T-helper 2 cell (primary cell): ENCODE measurements at regions not wholly inside any gene's neighbourhood (a gene's known extent, or its start where the extent isn't known, plus 50 kb on each side); places are given as distances from the start of the nearest gene placed in this dataset.
A peak's percentile ranks its signal among the peaks of the same experiment; 100 is the strongest.
"Not testable (repeated sequence)": the region's sequence is repeated elsewhere in the genome, so short reads cannot be mapped to it uniquely, and the experiment has no call there.

Experiments
- DNase-seq, 5 experiments: peaks; one replicate each; pipeline versions ENCODE4 v3.0.0 to v3.0.0-alpha.2; 2012 to 2022

- DNase-seq: no peak
These were observed 55.1 kb upstream of the TLR4 start for GRCh38 chr9:117649126-117649525.

GRCh38 chr9:117644932-117645636 is 59.1 kb upstream of the TLR4 start:
- no peak for DNase-seq

- peak in 3 of 5 experiments; percentile 2 to 52 (median 28) for DNase-seq
These were observed 59.9 kb upstream of the TLR4 start for GRCh38 chr9:117644133-117644931.

- DNase-seq: no peak
These were observed 60.9 kb upstream of the TLR4 start for GRCh38 chr9:117643288-117643654.

- not testable (repeated sequence) for DNase-seq
These were observed 61.5 kb upstream of the TLR4 start for GRCh38 chr9:117642571-117643287.

GRCh38 chr9:117636681-117637080 is 67.5 kb upstream of the TLR4 start:
- no peak for DNase-seq

- no peak for DNase-seq
These were observed 79.0 kb upstream of the TLR4 start for GRCh38 chr9:117625154-117625553.

- no peak for DNase-seq
These were observed 80.1 kb upstream of the TLR4 start for GRCh38 chr9:117624106-117624505.

- DNase-seq: no peak
These were observed 81.9 kb upstream of the TLR4 start for GRCh38 chr9:117622347-117622746.

GRCh38 chr9:117616431-117616831 is 87.8 kb upstream of the TLR4 start:
- DNase-seq: no peak

- no peak for DNase-seq
These were observed 91.9 kb upstream of the TLR4 start for GRCh38 chr9:117612317-117612716.

GRCh38 chr9:117597977-117598376 is 106.2 kb upstream of the TLR4 start:
- no peak for DNase-seq

- DNase-seq: no peak
These were observed 107.5 kb upstream of the TLR4 start for GRCh38 chr9:117596678-117597077.

GRCh38 chr9:117595650-117596049 is 108.6 kb upstream of the TLR4 start:
- DNase-seq: no peak

GRCh38 chr9:117587263-117587662 is 116.9 kb upstream of the TLR4 start:
- DNase-seq: no peak

- DNase-seq: no peak
These were observed 130.1 kb upstream of the TLR4 start for GRCh38 chr9:117574099-117574498.

- DNase-seq: no peak
These were observed 139.4 kb upstream of the TLR4 start for GRCh38 chr9:117564839-117565238.

GRCh38 chr9:117561761-117562160 is 142.4 kb upstream of the TLR4 start:
- no peak for DNase-seq

- peak in 1 of 5 experiments; percentile 58 for DNase-seq
These were observed 141.2 kb upstream of the ASTN2 start for GRCh38 chr9:117555964-117556629.

GRCh38 chr9:117552811-117553210 is 138.0 kb upstream of the ASTN2 start:
- no peak for DNase-seq

- DNase-seq: no peak
These were observed 136.3 kb upstream of the ASTN2 start for GRCh38 chr9:117551171-117551570.

- DNase-seq: no peak
These were observed 134.6 kb upstream of the ASTN2 start for GRCh38 chr9:117549444-117549843.

- DNase-seq: no peak
These were observed 133.7 kb upstream of the ASTN2 start for GRCh38 chr9:117548556-117548955.
